ENCODE measurements at regions not wholly inside any gene's neighbourhood (a gene's known extent, or its start where the extent isn't known, plus 50 kb on each side); places are given as distances from the start of the nearest gene placed in this dataset.
"Not testable (repeated sequence)": the region's sequence is repeated elsewhere in the genome, so short reads cannot be mapped to it uniquely, and the experiment has no call there.

GRCh38 chr5:60102961-60103693 lies 209.6 kb upstream of the PDE4D start:
- Mint-ChIP-seq H3K9me3 (peaks cover 6% of the 10 kb centered on the region), H3K27ac (no peak overlapping the region), H3K36me3 (no peaks in the 10 kb centered on the region), H3K4me1 (no peaks in the 10 kb centered on the region), H3K4me3 (no peak overlapping the region), H3K27me3 (no peaks in the 10 kb centered on the region)
- ATAC-seq = no peak

- H3K27me3 Mint-ChIP-seq = no peaks in the 10 kb centered on the region
- ATAC-seq = no peak
- no peaks in the 10 kb centered on the region for H3K36me3 Mint-ChIP-seq
- H3K27ac Mint-ChIP-seq = no peak overlapping the region
- H3K4me3 Mint-ChIP-seq = no peak overlapping the region
- peaks cover 3% of the 10 kb centered on the region for H3K9me3 Mint-ChIP-seq
- H3K4me1 Mint-ChIP-seq = no peaks in the 10 kb centered on the region
These were observed 208.0 kb upstream of the PDE4D start for GRCh38 chr5:60101573-60101972.

- Mint-ChIP-seq H3K27ac (no peak overlapping the region), H3K27me3 (no peaks in the 10 kb centered on the region), H3K4me3 (no peak overlapping the region), H3K36me3 (peaks cover 5% of the 10 kb centered on the region), H3K4me1 (no peaks in the 10 kb centered on the region), H3K9me3 (peaks cover 13% of the 10 kb centered on the region)
- ATAC-seq = no peak
These were observed 199.3 kb upstream of the PDE4D start for GRCh38 chr5:60092671-60093422.

GRCh38 chr5:60086583-60086982 lies 193.1 kb upstream of the PDE4D start:
- no peak overlapping the region for H3K27ac Mint-ChIP-seq
- no peak overlapping the region for H3K4me3 Mint-ChIP-seq
- H3K27me3 Mint-ChIP-seq = peaks cover 6% of the 10 kb centered on the region
- no peak for ATAC-seq
- peaks cover 22% of the 10 kb centered on the region for H3K9me3 Mint-ChIP-seq
- H3K36me3 Mint-ChIP-seq = peaks cover 22% of the 10 kb centered on the region
- no peaks in the 10 kb centered on the region for H3K4me1 Mint-ChIP-seq

GRCh38 chr5:60084226-60084625 lies 190.7 kb upstream of the PDE4D start:
- H3K4me3 Mint-ChIP-seq = no peak overlapping the region
- peaks cover 33% of the 10 kb centered on the region for H3K9me3 Mint-ChIP-seq
- no peak for ATAC-seq
- peaks cover 6% of the 10 kb centered on the region for H3K27me3 Mint-ChIP-seq
- peaks cover 28% of the 10 kb centered on the region for H3K36me3 Mint-ChIP-seq
- no peaks in the 10 kb centered on the region for H3K4me1 Mint-ChIP-seq
- H3K27ac Mint-ChIP-seq = no peak overlapping the region

GRCh38 chr5:60077292-60077691 lies 183.8 kb upstream of the PDE4D start:
- H3K27ac Mint-ChIP-seq = no peak overlapping the region
- H3K4me3 Mint-ChIP-seq = no peak overlapping the region
- H3K4me1 Mint-ChIP-seq = no peaks in the 10 kb centered on the region
- H3K36me3 Mint-ChIP-seq = peaks cover 6% of the 10 kb centered on the region
- ATAC-seq = no peak
- H3K27me3 Mint-ChIP-seq = no peaks in the 10 kb centered on the region
- H3K9me3 Mint-ChIP-seq = peaks cover 28% of the 10 kb centered on the region

GRCh38 chr5:60076746-60077145 lies 183.2 kb upstream of the PDE4D start:
- H3K36me3 Mint-ChIP-seq = peaks cover 6% of the 10 kb centered on the region
- no peak for ATAC-seq
- H3K27me3 Mint-ChIP-seq = no peaks in the 10 kb centered on the region
- no peak overlapping the region for H3K27ac Mint-ChIP-seq
- H3K9me3 Mint-ChIP-seq = peaks cover 32% of the 10 kb centered on the region
- no peaks in the 10 kb centered on the region for H3K4me1 Mint-ChIP-seq
- H3K4me3 Mint-ChIP-seq = no peak overlapping the region

- ATAC-seq = no peak
- Mint-ChIP-seq H3K9me3 (peaks cover 10% of the 10 kb centered on the region), H3K27ac (no peak overlapping the region), H3K4me1 (no peaks in the 10 kb centered on the region), H3K36me3 (no peaks in the 10 kb centered on the region), H3K27me3 (no peaks in the 10 kb centered on the region), H3K4me3 (no peak overlapping the region)
These were observed 173.0 kb upstream of the PDE4D start for GRCh38 chr5:60066502-60066901.

- ATAC-seq = no peak
- H3K27ac Mint-ChIP-seq = no peak overlapping the region
- H3K36me3 Mint-ChIP-seq = no peaks in the 10 kb centered on the region
- no peaks in the 10 kb centered on the region for H3K4me1 Mint-ChIP-seq
- H3K4me3 Mint-ChIP-seq = no peak overlapping the region
- H3K27me3 Mint-ChIP-seq = no peaks in the 10 kb centered on the region
- H3K9me3 Mint-ChIP-seq = peaks cover 5% of the 10 kb centered on the region
These were observed 166.9 kb upstream of the PDE4D start for GRCh38 chr5:60060389-60060788.

- Mint-ChIP-seq H3K27me3 (no peaks in the 10 kb centered on the region), H3K4me3 (no peak overlapping the region), H3K9me3 (peaks cover 8% of the 10 kb centered on the region), H3K4me1 (no peaks in the 10 kb centered on the region), H3K36me3 (no peaks in the 10 kb centered on the region), H3K27ac (no peak overlapping the region)
- ATAC-seq = no peak
These were observed 162.7 kb upstream of the PDE4D start for GRCh38 chr5:60056191-60056590.

- Mint-ChIP-seq H3K4me1 (no peaks in the 10 kb centered on the region), H3K27me3 (no peaks in the 10 kb centered on the region), H3K36me3 (no peaks in the 10 kb centered on the region), H3K9me3 (peaks cover 8% of the 10 kb centered on the region), H3K27ac (no peak overlapping the region), H3K4me3 (no peak overlapping the region)
- ATAC-seq = no peak
These were observed 161.6 kb upstream of the PDE4D start for GRCh38 chr5:60055168-60055567.

- H3K27ac Mint-ChIP-seq, H3K9me3 Mint-ChIP-seq, H3K36me3 Mint-ChIP-seq, H3K4me3 Mint-ChIP-seq, H3K4me1 Mint-ChIP-seq, H3K27me3 Mint-ChIP-seq, ATAC-seq: not testable (repeated sequence)
These were observed 148.6 kb upstream of the PDE4D start for GRCh38 chr5:60041996-60042664.

- not testable (repeated sequence) for H3K4me1 Mint-ChIP-seq, H3K9me3 Mint-ChIP-seq, H3K4me3 Mint-ChIP-seq, H3K27me3 Mint-ChIP-seq, ATAC-seq, H3K27ac Mint-ChIP-seq, H3K36me3 Mint-ChIP-seq
These were observed 148.0 kb upstream of the PDE4D start for GRCh38 chr5:60041508-60041907.

- Mint-ChIP-seq H3K4me3 (no peak overlapping the region), H3K36me3 (no peaks in the 10 kb centered on the region), H3K4me1 (no peaks in the 10 kb centered on the region), H3K27ac (no peak overlapping the region), H3K9me3 (no peaks in the 10 kb centered on the region), H3K27me3 (no peaks in the 10 kb centered on the region)
- no peak for ATAC-seq
These were observed 142.8 kb upstream of the PDE4D start for GRCh38 chr5:60036192-60036938.

GRCh38 chr5:60026161-60026560 lies 132.6 kb upstream of the PDE4D start:
- Mint-ChIP-seq H3K27me3 (no peaks in the 10 kb centered on the region), H3K4me3 (no peak overlapping the region), H3K4me1 (no peaks in the 10 kb centered on the region), H3K36me3 (no peaks in the 10 kb centered on the region), H3K9me3 (no peaks in the 10 kb centered on the region), H3K27ac (no peak overlapping the region)
- no peak for ATAC-seq

Data from stimulated activated memory B cell treated with anti-CD40 and anti-IgM and Interleukin-4, amounts not matched to agents 10 μg/mL and 1 μg/mL and 100 μg/mL, for 72 hours (primary cell).